PC-3 (cell line): ENCODE measurements at regions not wholly inside any gene's neighbourhood (a gene's known extent, or its start where the extent isn't known, plus 50 kb on each side); places are given as distances from the start of the nearest gene placed in this dataset.

Source experiments
- EZH2 ChIP-seq: fragments of 300-600 bp; sonication (generic); IDR thresholded peaks from one replicate; pipeline ENCODE4 v1.6.1; 2017; ENCODE audit warnings: antibody characterized with exemption, mild to moderate bottlenecking, low read length; ENCODE audit not compliant: unreplicated experiment
- EZH2phosphoT487 ChIP-seq: fragments of 300-600 bp; sonication (generic); IDR thresholded peaks from 2 replicates; pipeline ENCODE4 v1.6.1; 2018; ENCODE audit warnings: mild to moderate bottlenecking, antibody characterized with exemption, low read length, borderline replicate concordance
- TF ChIP-seq, protein P1 (sequence below): fragments of 300-600 bp; sonication (generic); conservative IDR thresholded peaks from 2 replicates; pipeline ENCODE4 v1.5.1; 2017; ENCODE audit warnings: antibody characterized with exemption, low read depth, mild to moderate bottlenecking, low read length

DNA sequence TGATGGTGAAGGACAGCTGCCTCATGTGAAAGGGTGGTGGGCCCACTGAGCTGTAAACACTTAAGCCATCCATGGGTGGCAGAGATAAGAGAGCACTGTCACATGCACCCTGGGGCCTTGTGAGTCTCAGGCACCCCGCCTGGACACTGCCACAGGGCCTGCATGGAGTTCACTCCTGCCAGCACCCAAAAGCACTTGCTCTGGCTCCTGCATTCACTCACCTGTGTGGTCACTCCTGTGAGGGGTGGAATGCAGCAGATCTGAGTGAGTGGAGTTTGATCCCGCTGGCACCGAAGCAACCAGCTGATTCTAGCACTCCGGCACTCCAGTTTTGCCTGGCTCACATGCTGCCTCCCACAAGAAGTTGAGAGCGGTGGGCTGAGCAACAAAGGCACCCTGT, 1142.1 kb upstream of the PRMT6 start:
- TF ChIP-seq EZH2, result no peak
- TF ChIP-seq EZH2phosphoT487, result no peak
- TF ChIP-seq, protein P1, sequence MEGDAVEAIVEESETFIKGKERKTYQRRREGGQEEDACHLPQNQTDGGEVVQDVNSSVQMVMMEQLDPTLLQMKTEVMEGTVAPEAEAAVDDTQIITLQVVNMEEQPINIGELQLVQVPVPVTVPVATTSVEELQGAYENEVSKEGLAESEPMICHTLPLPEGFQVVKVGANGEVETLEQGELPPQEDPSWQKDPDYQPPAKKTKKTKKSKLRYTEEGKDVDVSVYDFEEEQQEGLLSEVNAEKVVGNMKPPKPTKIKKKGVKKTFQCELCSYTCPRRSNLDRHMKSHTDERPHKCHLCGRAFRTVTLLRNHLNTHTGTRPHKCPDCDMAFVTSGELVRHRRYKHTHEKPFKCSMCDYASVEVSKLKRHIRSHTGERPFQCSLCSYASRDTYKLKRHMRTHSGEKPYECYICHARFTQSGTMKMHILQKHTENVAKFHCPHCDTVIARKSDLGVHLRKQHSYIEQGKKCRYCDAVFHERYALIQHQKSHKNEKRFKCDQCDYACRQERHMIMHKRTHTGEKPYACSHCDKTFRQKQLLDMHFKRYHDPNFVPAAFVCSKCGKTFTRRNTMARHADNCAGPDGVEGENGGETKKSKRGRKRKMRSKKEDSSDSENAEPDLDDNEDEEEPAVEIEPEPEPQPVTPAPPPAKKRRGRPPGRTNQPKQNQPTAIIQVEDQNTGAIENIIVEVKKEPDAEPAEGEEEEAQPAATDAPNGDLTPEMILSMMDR, result no peak
